ENCODE measurements at regions not wholly inside any gene's neighbourhood (a gene's known extent, or its start where the extent isn't known, plus 50 kb on each side); places are given as distances from the start of the nearest gene placed in this dataset.
A peak's percentile ranks its signal among the peaks of the same experiment; 100 is the strongest.

DNA sequence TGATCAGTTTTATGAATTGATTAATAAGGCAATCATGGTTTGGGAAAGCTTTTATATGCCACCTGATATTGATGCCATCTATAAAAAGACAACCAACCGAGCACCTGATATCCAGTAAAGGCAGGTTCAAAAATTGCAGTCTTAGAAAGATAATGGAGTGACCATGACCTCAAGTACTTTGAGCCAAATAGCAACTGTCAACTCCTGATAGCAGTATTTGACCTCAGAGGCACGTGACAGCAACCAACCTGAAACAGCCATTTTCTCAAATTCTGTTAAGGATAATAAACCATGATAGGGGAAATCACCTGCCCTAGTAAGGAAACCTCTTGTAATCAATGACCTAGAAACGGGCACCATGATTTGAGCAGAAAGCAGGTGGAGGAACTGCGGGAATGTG, 77.1 kb upstream of the NFE2L3 start:
- H3K4me3 ChIP-seq (ENCODE audit: low read depth, low read length), result no peak overlapping the region
- no peak for DNase-seq (ENCODE audit: low read depth)
- no peak for TF ChIP-seq CTCF (conservative IDR thresholded peaks at IDR 0.05; ENCODE audit: low read depth, low read length)

GRCh38 chr7:26076691-26077090, 75.3 kb upstream of the NFE2L3 start:
- DNase-seq (ENCODE audit: low read depth), result no peak
- TF ChIP-seq CTCF (conservative IDR thresholded peaks at IDR 0.05; ENCODE audit: low read depth, low read length), result no peak
- H3K4me3 ChIP-seq (ENCODE audit: low read depth, low read length), result no peak overlapping the region

GRCh38 chr7:26078437-26079336, 73.3 kb upstream of the NFE2L3 start:
- no peak overlapping the region for H3K4me3 ChIP-seq (ENCODE audit: low read depth, low read length)
- TF ChIP-seq CTCF (conservative IDR thresholded peaks at IDR 0.05; ENCODE audit: low read depth, low read length), result peak; percentile 58
- DNase-seq (ENCODE audit: low read depth), result peak; percentile 42

GRCh38 chr7:26081638-26082037, 70.4 kb upstream of the NFE2L3 start:
- no peak for TF ChIP-seq CTCF (conservative IDR thresholded peaks at IDR 0.05; ENCODE audit: low read depth, low read length)
- DNase-seq (ENCODE audit: low read depth), result no peak
- H3K4me3 ChIP-seq (ENCODE audit: low read depth, low read length), result no peak overlapping the region

DNA sequence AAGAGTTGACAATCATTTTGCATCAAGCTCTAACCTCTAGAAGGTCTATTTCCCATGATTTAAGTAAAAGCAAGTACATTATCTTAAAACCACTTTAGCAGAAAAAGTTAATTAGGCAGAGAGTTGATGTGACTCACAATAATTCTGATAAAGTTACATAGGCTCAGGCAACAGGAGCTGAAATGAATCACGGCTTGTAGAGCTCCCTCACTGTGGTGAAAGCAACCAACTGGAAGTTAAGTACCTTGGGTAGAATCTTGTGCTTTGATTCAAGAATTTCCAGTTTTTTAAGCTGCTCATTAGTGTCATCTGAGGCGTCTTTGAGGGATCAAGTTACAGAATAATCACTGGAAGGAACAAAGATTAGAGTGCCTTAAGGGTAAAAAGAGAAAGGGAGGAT, 68.9 kb upstream of the NFE2L3 start:
- DNase-seq (ENCODE audit: low read depth), result no peak
- H3K4me3 ChIP-seq (ENCODE audit: low read depth, low read length), result no peak overlapping the region
- TF ChIP-seq CTCF (conservative IDR thresholded peaks at IDR 0.05; ENCODE audit: low read depth, low read length), result no peak

GRCh38 chr7:26084418-26084817, 67.6 kb upstream of the NFE2L3 start:
- H3K4me3 ChIP-seq (ENCODE audit: low read depth, low read length), result no peak overlapping the region
- no peak for TF ChIP-seq CTCF (conservative IDR thresholded peaks at IDR 0.05; ENCODE audit: low read depth, low read length)
- no peak for DNase-seq (ENCODE audit: low read depth)

DNA sequence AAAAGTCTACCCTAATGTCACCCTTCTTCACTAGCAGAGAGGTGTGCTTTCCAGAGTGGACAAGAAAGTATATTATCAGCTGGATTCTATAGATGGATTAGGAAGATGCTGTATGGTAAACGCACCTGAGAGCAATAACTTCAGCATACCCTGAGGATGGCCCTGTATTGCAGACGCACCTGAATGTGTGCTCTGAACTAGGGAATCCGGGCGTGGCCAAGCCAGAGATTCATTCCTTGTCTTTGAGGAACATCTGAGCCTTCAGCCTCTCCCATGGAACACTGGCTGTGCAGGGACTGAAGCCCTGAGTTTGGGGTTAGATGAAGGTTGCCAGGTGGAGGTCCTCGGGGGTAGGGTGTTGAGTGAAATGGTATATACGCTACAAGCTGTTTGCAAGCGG, 66.2 kb upstream of the NFE2L3 start:
- TF ChIP-seq CTCF (conservative IDR thresholded peaks at IDR 0.05; ENCODE audit: low read depth, low read length), result no peak
- DNase-seq (ENCODE audit: low read depth), result no peak
- H3K4me3 ChIP-seq (ENCODE audit: low read depth, low read length), result no peak overlapping the region

Measured in choroid plexus epithelial cell (primary cell).